IMR-90 (cell line): ENCODE measurements at regions not wholly inside any gene's neighbourhood (a gene's known extent, or its start where the extent isn't known, plus 50 kb on each side); places are given as distances from the start of the nearest gene placed in this dataset.

ENCODE experiments used
- ATAC-seq: fragments of 200-7000 bp; cut with Tn5 transposase; 2 replicates; pipeline ENCODE4 v1.9.1; 2020; ENCODE audit warnings: low read depth, mild to moderate bottlenecking, moderate library complexity
- BruUV-seq: library from RNA; stranded (reverse); fragments of 400-500 nt; replicated peaks from 2 replicates; lab custom pipeline; 2021; lab: Mats Ljungman, UMichigan
- CTCF ChIA-PET: fragments of 300-600 bp; formaldehyde crosslinking; extraction: SDS; loops from one replicate; lab custom pipeline; 2021; ENCODE audit warnings: antibody characterized with exemption; lab: Yijun Ruan, JAX
- POLR2A ChIA-PET: fragments of 300-600 bp; sonication (Branson Sonifier 250); formaldehyde crosslinking; loops from one replicate; lab custom pipeline; 2022; ENCODE audit warnings: antibody characterized with exemption; ENCODE audit not compliant: unreplicated experiment; lab: Charles Lee
- DNase-seq: peaks from one replicate; pipeline ENCODE4 v3.0.0; 2013
- H2AFZ ChIP-seq: replicated peaks from 2 replicates; pipeline ENCODE3; 2013; ENCODE audit warnings: low read length, mild to moderate bottlenecking; ENCODE audit not compliant: poor library complexity
- H2AK5ac ChIP-seq: 2 replicates; pipeline ENCODE4 v1.6.1; 2013; ENCODE audit warnings: low read depth, low read length, inconsistent platforms
- H2AK9ac ChIP-seq: replicated peaks from 2 replicates; pipeline ENCODE3; 2013; ENCODE audit warnings: mild to moderate bottlenecking, low read depth, low read length, moderate library complexity; ENCODE audit not compliant: poor library complexity
- H2BK120ac ChIP-seq: 2 replicates; pipeline ENCODE4 v1.6.1; 2013; ENCODE audit warnings: low read depth, low read length, inconsistent platforms
- H2BK15ac ChIP-seq: 3 replicates; pipeline ENCODE4 v1.6.1; 2013; ENCODE audit warnings: low read depth, low read length, inconsistent platforms
- H2BK20ac ChIP-seq: 2 replicates; pipeline ENCODE4 v1.6.1; 2013; ENCODE audit warnings: low read depth, mild to moderate bottlenecking, inconsistent platforms, low read length, moderate library complexity
- H2BK5ac ChIP-seq: 2 replicates; pipeline ENCODE4 v1.6.1; 2013; ENCODE audit warnings: mild to moderate bottlenecking, low read depth, low read length, inconsistent platforms; ENCODE audit not compliant: poor library complexity, severe bottlenecking
- H3K14ac ChIP-seq: replicated peaks from 2 replicates; pipeline ENCODE4 v1.6.1; 2013; ENCODE audit warnings: low read depth, low read length, inconsistent platforms
- H3K18ac ChIP-seq: 2 replicates; pipeline ENCODE4 v1.6.1; 2013; ENCODE audit warnings: low read depth, low read length, control low read depth
- H3K23ac ChIP-seq: 2 replicates; pipeline ENCODE4 v1.6.1; 2013; ENCODE audit warnings: low read depth, low read length, inconsistent platforms
- H3K27ac ChIP-seq: 2 replicates; pipeline ENCODE4 v1.5.1; 2013; ENCODE audit warnings: mild to moderate bottlenecking, control low read depth, low read length; ENCODE audit not compliant: insufficient read depth
- H3K27me3 ChIP-seq: 2 replicates; pipeline ENCODE4 v1.6.1; 2013; ENCODE audit warnings: low read length; ENCODE audit not compliant: control insufficient read depth, insufficient read depth
- H3K36me3 ChIP-seq: 2 replicates; pipeline ENCODE4 v1.6.1; 2013; ENCODE audit warnings: low read length, mixed read lengths; ENCODE audit not compliant: control insufficient read depth, insufficient read depth
- H3K4ac ChIP-seq: 2 replicates; pipeline ENCODE4 v1.6.1; 2013; ENCODE audit warnings: low read depth, low read length, inconsistent platforms
- H3K4me1 ChIP-seq: 2 replicates; pipeline ENCODE4 v1.6.1; 2013; ENCODE audit warnings: low read length, mixed read lengths; ENCODE audit not compliant: control insufficient read depth, insufficient read depth
- H3K4me2 ChIP-seq: 2 replicates; pipeline ENCODE4 v1.6.1; 2013; ENCODE audit warnings: low read depth, mild to moderate bottlenecking, control low read depth, low read length, moderate library complexity
- H3K4me3 ChIP-seq: 2 replicates; pipeline ENCODE4 v1.5.1; 2013; ENCODE audit warnings: low read depth, mild to moderate bottlenecking, control low read depth, low read length, moderate library complexity; ENCODE audit not compliant: insufficient read depth
- H3K56ac ChIP-seq: 2 replicates; pipeline ENCODE4 v1.6.1; 2013; ENCODE audit warnings: low read length, inconsistent platforms; ENCODE audit not compliant: insufficient read depth; ENCODE audit errors: extremely low read depth
- H3K79me1 ChIP-seq, 2 experiments: 2 replicates each; pipeline ENCODE4 v1.6.1; 2013; ENCODE audit warnings: low read length in 2 of 2, inconsistent platforms in 1 of 2, low read depth in 1 of 2
- H3K9ac ChIP-seq: 2 replicates; pipeline ENCODE4 v1.6.1; 2013; ENCODE audit warnings: low read depth, low read length, control low read depth
- H3K9me1 ChIP-seq: 2 replicates; pipeline ENCODE4 v1.6.1; 2013; ENCODE audit warnings: low read length, inconsistent platforms; ENCODE audit not compliant: insufficient read depth
- H3K9me3 ChIP-seq: 2 replicates; pipeline ENCODE4 v1.6.1; 2013; ENCODE audit warnings: low read length; ENCODE audit not compliant: control insufficient read depth, insufficient read depth
- H4K20me1 ChIP-seq: 2 replicates; pipeline ENCODE4 v1.6.1; 2013; ENCODE audit warnings: low read length, inconsistent platforms; ENCODE audit not compliant: insufficient read depth
- H4K5ac ChIP-seq: 2 replicates; pipeline ENCODE4 v1.6.1; 2013; ENCODE audit warnings: mild to moderate bottlenecking, low read depth, low read length, control low read depth
- H4K8ac ChIP-seq, 2 experiments: 2 replicates each; pipeline ENCODE4 v1.6.1; 2013; ENCODE audit warnings: low read depth in 2 of 2, low read length in 2 of 2, control low read depth in 1 of 2, inconsistent platforms in 1 of 2
- H4K91ac ChIP-seq: 2 replicates; pipeline ENCODE4 v1.6.1; 2013; ENCODE audit warnings: low read depth, low read length, inconsistent platforms; ENCODE audit not compliant: insufficient read depth
- CHD1 ChIP-seq: IDR thresholded peaks from 2 replicates; pipeline ENCODE4 v1.6.1; 2012; ENCODE audit warnings: low read depth, low read length, improper control_type of control experiment
- CTCF ChIP-seq: conservative IDR thresholded peaks from 2 replicates; pipeline ENCODE4 v1.5.1; 2012; ENCODE audit warnings: mild to moderate bottlenecking, low read depth, low read length, improper control_type of control experiment
- ELK1 ChIP-seq: fragments of 150-350 bp; IDR thresholded peaks from 2 replicates; pipeline ENCODE4 v1.6.1; 2016; ENCODE audit warnings: low read depth, mild to moderate bottlenecking, low read length, moderate library complexity, borderline replicate concordance
- FOS ChIP-seq: fragments of 150-350 bp; IDR thresholded peaks from 2 replicates; pipeline ENCODE4 v1.6.1; 2016; ENCODE audit warnings: low read depth, low read length
- MAZ ChIP-seq: IDR thresholded peaks from 2 replicates; pipeline ENCODE4 v1.6.1; 2012; ENCODE audit warnings: low read depth, mild to moderate bottlenecking, low read length, improper control_type of control experiment, moderate library complexity, borderline replicate concordance
- MXI1 ChIP-seq: IDR thresholded peaks from 2 replicates; pipeline ENCODE4 v1.6.1; 2012; ENCODE audit warnings: low read depth, mild to moderate bottlenecking, low read length, moderate library complexity, borderline replicate concordance
- NFE2L2 ChIP-seq: fragments of 150-350 bp; IDR thresholded peaks from 2 replicates; pipeline ENCODE4 v1.6.1; 2016; ENCODE audit warnings: low read depth, mild to moderate bottlenecking, low read length
- POLR2A ChIP-seq: IDR thresholded peaks from 2 replicates; pipeline ENCODE4 v1.6.1; 2012; ENCODE audit warnings: mild to moderate bottlenecking, low read depth, low read length
- RAD21 ChIP-seq: IDR thresholded peaks from 2 replicates; pipeline ENCODE4 v1.6.1; 2012; ENCODE audit warnings: low read length, improper control_type of control experiment
- RCOR1 ChIP-seq: IDR thresholded peaks from 2 replicates; pipeline ENCODE4 v1.6.1; 2012; ENCODE audit warnings: mild to moderate bottlenecking, low read length, improper control_type of control experiment; ENCODE audit not compliant: insufficient replicate concordance
- RFX5 ChIP-seq: IDR thresholded peaks from 2 replicates; pipeline ENCODE4 v1.8.0; 2012; ENCODE audit warnings: low read depth, mild to moderate bottlenecking, low read length, moderate library complexity
- SMC3 ChIP-seq: fragments of 150-350 bp; IDR thresholded peaks from 2 replicates; pipeline ENCODE4 v1.6.1; 2016; ENCODE audit warnings: low read depth, mild to moderate bottlenecking, antibody characterized with exemption, low read length, moderate library complexity
- USF2 ChIP-seq: fragments of 150-350 bp; IDR thresholded peaks from 2 replicates; pipeline ENCODE4 v1.6.1; 2017; ENCODE audit warnings: mild to moderate bottlenecking, antibody characterized with exemption, low read length, low read depth
- WGBS, 2 experiments: methylation state at CpG; one replicate each; pipeline versions ENCODE4 v1.1.5 to v1.1.7; 2013; ENCODE audit warnings: missing lambda C conversion rate in 2 of 2; ENCODE audit not compliant: insufficient read length in 1 of 2; ENCODE audit errors: extremely low coverage in 2 of 2; 5-methylcytosine and 5-hydroxymethylcytosine counted together
- dilution Hi-C: fragments of 300-500 bp; cut with HindIII; formaldehyde crosslinking; loops from one replicate; pipeline ENCODE4 v1.14.3; 2018; ENCODE audit warnings: low sequenced_read_pairs; ENCODE audit not compliant: unreplicated experiment
- in situ Hi-C: fragments of 300-500 bp; cut with MboI; formaldehyde crosslinking; loops from 3 replicates; pipeline ENCODE4 v1.14.3; 2019; ENCODE audit warnings: low sequenced_read_pairs, inconsistent platforms, mixed read lengths
- intact Hi-C: fragments of 100-400 bp; cut with micrococcal nuclease; formaldehyde crosslinking; loops from 2 replicates; pipeline ENCODE4 v1.10.0; 2022

- Histone ChIP-seq H2BK5ac (no peak overlapping the region), H3K79me1 (no peaks in the 10 kb centered on the region), H3K18ac (no peak overlapping the region), H4K8ac (no peak overlapping the region), H2AK9ac (no peak overlapping the region), H3K23ac (no peak overlapping the region), H2BK120ac (no peak overlapping the region), H3K9me1 (no peaks in the 10 kb centered on the region), H3K27ac (no peak overlapping the region), H4K5ac (no peak overlapping the region), H2BK20ac (no peak overlapping the region), H3K27me3 (no peaks in the 10 kb centered on the region), H3K9ac (no peak overlapping the region), H2AFZ (no peak overlapping the region), H3K4me1 (no peaks in the 10 kb centered on the region), H3K4me3 (no peak overlapping the region), H4K20me1 (no peaks in the 10 kb centered on the region), H3K9me3 (0 out of 2 replicates have a peak, but pooled peaks cover 2% of the 10 kb centered on the region), H3K14ac (no peak overlapping the region), H2BK15ac (no peak overlapping the region), H3K4ac (no peak overlapping the region), H4K91ac (no peak overlapping the region), H3K36me3 (no peaks in the 10 kb centered on the region), H3K4me2 (no peak overlapping the region), H3K56ac (no peak overlapping the region), H2AK5ac (no peak overlapping the region)
- intact Hi-C loops (no loop called here), dilution Hi-C loops (no loop called here), in situ Hi-C loops (no loop called here)
- DNase-seq (no peak), ATAC-seq (no peak)
- no CpG with 5 or more reads among the region's 2 CpGs for WGBS, 2 experiments
- ChIA-PET POLR2A (no interaction called here), CTCF (no interaction called here)
- BruUV-seq = no TSS peak
- TF ChIP-seq RAD21 (no peak), MXI1 (no peak), RFX5 (no peak), MAZ (no peak), SMC3 (no peak), FOS (no peak), NFE2L2 (no peak), CTCF (no peak), USF2 (no peak), RCOR1 (no peak), POLR2A (no peak), CHD1 (no peak), ELK1 (no peak)
Observed at GRCh38 chrX:82292803-82293202, 1090.9 kb downstream of the SH3BGRL start.
